Hepatocyte (in vitro differentiated cells): ENCODE measurements at regions not wholly inside any gene's neighbourhood (a gene's known extent, or its start where the extent isn't known, plus 50 kb on each side); places are given as distances from the start of the nearest gene placed in this dataset.

Source experiments
- DNase-seq: peaks from one replicate; pipeline ENCODE4 v3.0.0-alpha.2; 2016; ENCODE audit warnings: low spot score
- H2AFZ ChIP-seq: fragments of 200-600 bp; sonication (generic); 2 replicates; pipeline ENCODE4 v1.6.0; 2016; ENCODE audit warnings: antibody characterized with exemption, mild to moderate bottlenecking
- H3K27ac ChIP-seq: fragments of 200-600 bp; sonication (generic); 2 replicates; pipeline ENCODE4 v1.5.1; 2016; ENCODE audit warnings: mild to moderate bottlenecking
- H3K27me3 ChIP-seq: fragments of 200-600 bp; sonication (generic); 2 replicates; pipeline ENCODE4 v1.6.1; 2016
- H3K36me3 ChIP-seq: fragments of 200-600 bp; sonication (generic); replicated peaks from 2 replicates; pipeline ENCODE4 v1.5.1; 2016; ENCODE audit warnings: low read depth; ENCODE audit not compliant: insufficient read depth
- H3K4me1 ChIP-seq: fragments of 200-600 bp; sonication (generic); 2 replicates; pipeline ENCODE4 v1.5.1; 2016; ENCODE audit warnings: mild to moderate bottlenecking, moderate library complexity; ENCODE audit not compliant: insufficient read depth
- H3K4me2 ChIP-seq: fragments of 200-600 bp; sonication (generic); 2 replicates; pipeline ENCODE4 v1.6.0; 2016
- H3K4me3 ChIP-seq: fragments of 200-600 bp; sonication (generic); 2 replicates; pipeline ENCODE4 v1.5.1; 2016; ENCODE audit warnings: mild to moderate bottlenecking
- H3K79me2 ChIP-seq: fragments of 200-600 bp; sonication (generic); 2 replicates; pipeline ENCODE4 v1.6.0; 2017; ENCODE audit warnings: mild to moderate bottlenecking
- H3K9me2 ChIP-seq: fragments of 200-600 bp; sonication (generic); replicated peaks from 2 replicates; pipeline ENCODE4 v1.6.0; 2017; ENCODE audit warnings: mild to moderate bottlenecking; ENCODE audit not compliant: insufficient read depth
- H3K9me3 ChIP-seq: fragments of 200-600 bp; sonication (generic); 2 replicates; pipeline ENCODE4 v1.5.1; 2016; ENCODE audit warnings: low read depth, mild to moderate bottlenecking
- H4K20me1 ChIP-seq: fragments of 200-600 bp; sonication (generic); 2 replicates; pipeline ENCODE4 v1.6.0; 2016; ENCODE audit warnings: mild to moderate bottlenecking; ENCODE audit not compliant: insufficient read depth, poor library complexity, severe bottlenecking
- EZH2 ChIP-seq: fragments of 200-600 bp; sonication (generic); IDR thresholded peaks from 2 replicates; pipeline ENCODE4 v1.6.1; 2016; ENCODE audit warnings: antibody characterized with exemption, mild to moderate bottlenecking, borderline replicate concordance
- EZH2phosphoT487 ChIP-seq: fragments of 200-600 bp; sonication (generic); IDR thresholded peaks from one replicate; pipeline ENCODE4 v1.6.1; 2018; ENCODE audit warnings: antibody characterized with exemption, mild to moderate bottlenecking, low read depth, moderate library complexity; ENCODE audit not compliant: unreplicated experiment, severe bottlenecking
- WGBS: methylation state at CpG from one replicate; pipeline ENCODE4 v1.1.6; 2016; ENCODE audit warnings: low lambda C conversion rate; ENCODE audit errors: missing lambda C conversion rate; 5-methylcytosine and 5-hydroxymethylcytosine counted together
- TF ChIP-seq, protein P1 (sequence below): fragments of 200-600 bp; sonication (generic); IDR thresholded peaks from 2 replicates; pipeline ENCODE4 v1.5.1; 2016; ENCODE audit warnings: antibody characterized with exemption, mild to moderate bottlenecking; ENCODE audit not compliant: poor library complexity

DNA sequence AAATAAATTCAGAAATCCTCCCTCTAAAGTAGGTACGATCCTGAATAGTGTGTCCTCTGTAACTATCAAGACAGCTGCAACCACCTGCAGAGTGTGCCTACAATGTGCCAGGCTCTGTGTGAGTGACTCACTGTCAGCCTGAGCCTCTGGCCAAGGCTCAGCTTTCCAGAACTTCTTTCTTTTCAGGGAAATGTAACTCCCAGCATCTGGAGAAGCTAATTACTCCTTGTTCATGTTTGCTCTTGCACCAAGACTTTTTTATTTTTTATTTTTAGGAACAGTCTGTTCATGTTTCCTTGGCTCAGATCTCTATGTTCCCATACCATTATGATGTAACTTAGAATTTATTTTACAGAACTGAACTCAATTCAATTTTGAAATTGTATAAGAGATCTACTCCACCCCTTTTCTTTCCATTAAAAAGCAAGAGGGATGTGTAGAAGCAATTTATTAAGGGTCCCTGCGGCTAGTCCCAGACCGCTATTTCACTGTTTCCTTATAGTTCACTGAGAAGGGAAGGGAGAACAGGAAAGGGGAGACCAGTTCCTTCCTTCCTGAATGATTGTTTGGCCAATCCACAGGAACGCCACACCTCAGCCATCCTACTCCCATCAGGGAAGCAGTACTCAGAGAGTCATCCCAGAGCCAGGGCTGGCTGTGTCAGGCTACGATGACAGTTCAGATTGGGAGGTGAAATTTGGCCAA is 112.4 kb upstream of the ZNF648 start:
- TF ChIP-seq EZH2phosphoT487 = no peak
- TF ChIP-seq, protein P1, sequence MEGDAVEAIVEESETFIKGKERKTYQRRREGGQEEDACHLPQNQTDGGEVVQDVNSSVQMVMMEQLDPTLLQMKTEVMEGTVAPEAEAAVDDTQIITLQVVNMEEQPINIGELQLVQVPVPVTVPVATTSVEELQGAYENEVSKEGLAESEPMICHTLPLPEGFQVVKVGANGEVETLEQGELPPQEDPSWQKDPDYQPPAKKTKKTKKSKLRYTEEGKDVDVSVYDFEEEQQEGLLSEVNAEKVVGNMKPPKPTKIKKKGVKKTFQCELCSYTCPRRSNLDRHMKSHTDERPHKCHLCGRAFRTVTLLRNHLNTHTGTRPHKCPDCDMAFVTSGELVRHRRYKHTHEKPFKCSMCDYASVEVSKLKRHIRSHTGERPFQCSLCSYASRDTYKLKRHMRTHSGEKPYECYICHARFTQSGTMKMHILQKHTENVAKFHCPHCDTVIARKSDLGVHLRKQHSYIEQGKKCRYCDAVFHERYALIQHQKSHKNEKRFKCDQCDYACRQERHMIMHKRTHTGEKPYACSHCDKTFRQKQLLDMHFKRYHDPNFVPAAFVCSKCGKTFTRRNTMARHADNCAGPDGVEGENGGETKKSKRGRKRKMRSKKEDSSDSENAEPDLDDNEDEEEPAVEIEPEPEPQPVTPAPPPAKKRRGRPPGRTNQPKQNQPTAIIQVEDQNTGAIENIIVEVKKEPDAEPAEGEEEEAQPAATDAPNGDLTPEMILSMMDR = no peak
- TF ChIP-seq EZH2 = no peak
- 95% methylated on average over 5 of the region's 5 CpGs for WGBS
- Histone ChIP-seq H3K4me2 (no peak overlapping the region), H3K9me2 (no peaks in the 10 kb centered on the region), H3K36me3 (no peaks in the 10 kb centered on the region), H3K27me3 (no peaks in the 10 kb centered on the region), H3K27ac (peak overlapping the region; percentile 63), H3K79me2 (no peaks in the 10 kb centered on the region), H3K4me1 (no peaks in the 10 kb centered on the region), H2AFZ (no peak overlapping the region), H3K4me3 (no peak overlapping the region), H4K20me1 (no peaks in the 10 kb centered on the region), H3K9me3 (no peaks in the 10 kb centered on the region)
- DNase-seq = no peak

DNA sequence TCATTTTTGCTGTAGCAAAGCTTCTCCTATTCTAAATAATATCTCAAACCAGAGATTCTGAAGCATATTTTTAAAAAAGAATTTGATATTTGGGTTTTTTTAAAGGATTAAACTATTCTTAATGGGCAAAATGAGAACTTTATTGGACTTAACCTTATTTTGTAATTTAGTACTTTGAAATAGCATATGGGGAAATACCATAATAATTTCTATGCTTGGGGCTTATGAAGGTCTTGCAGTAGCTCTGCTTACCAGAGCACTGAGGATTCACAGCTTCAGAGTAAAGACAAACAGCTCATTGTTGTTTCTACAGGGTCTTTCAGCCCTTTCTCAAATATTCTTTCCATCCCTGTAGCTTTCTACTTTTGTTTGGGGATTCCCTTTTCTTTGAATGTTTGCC is 111.2 kb upstream of the ZNF648 start:
- no peak for DNase-seq
- Histone ChIP-seq H3K9me3 (no peaks in the 10 kb centered on the region), H3K27me3 (no peaks in the 10 kb centered on the region), H3K4me3 (no peak overlapping the region), H3K27ac (no peak overlapping the region), H3K4me1 (no peaks in the 10 kb centered on the region), H3K79me2 (no peaks in the 10 kb centered on the region), H2AFZ (no peak overlapping the region), H3K36me3 (no peaks in the 10 kb centered on the region), H3K4me2 (no peak overlapping the region), H3K9me2 (no peaks in the 10 kb centered on the region), H4K20me1 (no peaks in the 10 kb centered on the region)
- TF ChIP-seq, protein P1 = no peak
- no peak for TF ChIP-seq EZH2
- no peak for TF ChIP-seq EZH2phosphoT487

DNA sequence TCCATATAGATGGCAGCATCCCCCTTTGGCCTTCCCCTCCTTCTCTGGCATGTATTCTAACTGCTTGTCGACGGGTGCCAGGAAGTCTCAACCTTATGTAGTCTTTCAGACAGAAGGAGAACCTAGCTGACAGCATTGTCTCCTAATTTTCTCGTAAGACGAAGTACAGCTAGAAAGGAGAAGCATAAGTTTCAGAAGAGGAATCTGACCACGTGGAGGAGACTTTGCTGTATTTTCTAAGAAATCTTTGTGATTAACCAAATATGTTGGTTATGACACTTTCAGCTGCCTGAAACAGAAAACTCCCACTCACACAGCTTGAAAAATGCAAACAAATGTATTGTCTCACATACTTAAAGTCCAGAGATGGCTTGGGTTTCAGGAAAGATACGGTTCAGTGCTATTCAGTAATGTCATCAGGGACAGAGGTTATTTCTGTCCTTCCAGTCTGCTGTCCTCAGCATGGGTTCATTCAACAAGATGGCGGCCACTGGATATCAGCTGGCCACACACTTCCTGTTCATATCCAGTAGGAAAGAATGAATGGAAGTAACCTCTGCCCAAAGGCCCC is 109.5 kb upstream of the ZNF648 start:
- DNase-seq = no peak
- no peaks in the 10 kb centered on the region for H3K27me3 ChIP-seq
- H3K36me3 ChIP-seq = no peaks in the 10 kb centered on the region
- H4K20me1 ChIP-seq = no peaks in the 10 kb centered on the region
- no peak overlapping the region for H3K4me3 ChIP-seq
- TF ChIP-seq EZH2 = no peak
- no peaks in the 10 kb centered on the region for H3K4me1 ChIP-seq
- H3K9me2 ChIP-seq = no peaks in the 10 kb centered on the region
- H3K4me2 ChIP-seq = no peak overlapping the region
- WGBS = 80% methylated on average over 7 of the region's 7 CpGs
- no peak overlapping the region for H3K27ac ChIP-seq
- no peaks in the 10 kb centered on the region for H3K79me2 ChIP-seq
- no peak overlapping the region for H2AFZ ChIP-seq
- H3K9me3 ChIP-seq = no peaks in the 10 kb centered on the region

DNA sequence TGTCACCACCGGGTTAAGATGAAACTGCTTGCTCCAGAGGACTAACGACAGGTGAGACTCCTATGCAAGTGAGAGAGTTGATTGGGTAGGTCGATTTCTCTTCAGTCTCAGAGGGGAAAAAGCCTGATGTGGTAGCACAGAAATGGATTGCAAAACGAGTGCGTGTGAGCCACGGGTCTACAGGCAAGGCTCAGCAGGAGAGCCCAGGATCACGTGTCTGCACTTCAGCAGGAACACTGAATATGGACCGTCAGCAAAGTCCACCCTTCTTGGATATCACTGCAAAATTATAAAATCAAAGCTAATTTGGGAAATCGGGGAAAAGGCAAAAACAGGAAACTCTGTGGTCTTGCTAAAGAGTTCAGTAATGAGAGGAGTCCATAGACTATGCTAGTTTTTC is 107.7 kb upstream of the ZNF648 start:
- no peaks in the 10 kb centered on the region for H3K27me3 ChIP-seq
- no peak overlapping the region for H2AFZ ChIP-seq
- H3K9me3 ChIP-seq = no peaks in the 10 kb centered on the region
- DNase-seq = peak; percentile 16
- H4K20me1 ChIP-seq = no peaks in the 10 kb centered on the region
- WGBS = 73% methylated on average over 9 of the region's 9 CpGs
- H3K27ac ChIP-seq = no peak overlapping the region
- H3K4me1 ChIP-seq = no peaks in the 10 kb centered on the region
- TF ChIP-seq, protein P1 = no peak
- TF ChIP-seq EZH2 = no peak
- TF ChIP-seq EZH2phosphoT487 = no peak
- H3K79me2 ChIP-seq = no peaks in the 10 kb centered on the region
- no peaks in the 10 kb centered on the region for H3K36me3 ChIP-seq
- no peaks in the 10 kb centered on the region for H3K9me2 ChIP-seq
- no peak overlapping the region for H3K4me2 ChIP-seq
- no peak overlapping the region for H3K4me3 ChIP-seq
